ENCODE measurements at regions not wholly inside any gene's neighbourhood (a gene's known extent, or its start where the extent isn't known, plus 50 kb on each side); places are given as distances from the start of the nearest gene placed in this dataset.

DNA sequence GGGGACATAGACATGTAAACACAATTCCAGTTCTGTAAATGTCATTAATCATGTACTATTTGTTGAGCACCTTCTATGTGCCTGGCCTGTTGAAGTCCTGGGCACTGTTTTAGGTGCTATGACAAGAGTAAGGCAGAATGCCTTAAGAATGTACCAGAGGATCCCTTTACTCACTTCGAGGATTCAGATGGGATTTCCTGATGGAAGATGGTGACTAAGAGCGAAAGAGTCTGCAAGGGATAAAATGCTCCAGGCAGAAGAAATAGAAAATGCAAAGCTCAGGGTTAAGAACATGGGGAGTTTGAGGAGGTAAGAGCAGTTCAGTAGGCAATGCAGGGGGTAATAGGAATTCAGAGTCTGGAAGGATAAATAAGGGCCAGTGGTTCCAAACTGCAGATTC is 671.3 kb upstream of the TBX3 start:
- DNase-seq (ENCODE audit: low spot score), result no peak

DNA sequence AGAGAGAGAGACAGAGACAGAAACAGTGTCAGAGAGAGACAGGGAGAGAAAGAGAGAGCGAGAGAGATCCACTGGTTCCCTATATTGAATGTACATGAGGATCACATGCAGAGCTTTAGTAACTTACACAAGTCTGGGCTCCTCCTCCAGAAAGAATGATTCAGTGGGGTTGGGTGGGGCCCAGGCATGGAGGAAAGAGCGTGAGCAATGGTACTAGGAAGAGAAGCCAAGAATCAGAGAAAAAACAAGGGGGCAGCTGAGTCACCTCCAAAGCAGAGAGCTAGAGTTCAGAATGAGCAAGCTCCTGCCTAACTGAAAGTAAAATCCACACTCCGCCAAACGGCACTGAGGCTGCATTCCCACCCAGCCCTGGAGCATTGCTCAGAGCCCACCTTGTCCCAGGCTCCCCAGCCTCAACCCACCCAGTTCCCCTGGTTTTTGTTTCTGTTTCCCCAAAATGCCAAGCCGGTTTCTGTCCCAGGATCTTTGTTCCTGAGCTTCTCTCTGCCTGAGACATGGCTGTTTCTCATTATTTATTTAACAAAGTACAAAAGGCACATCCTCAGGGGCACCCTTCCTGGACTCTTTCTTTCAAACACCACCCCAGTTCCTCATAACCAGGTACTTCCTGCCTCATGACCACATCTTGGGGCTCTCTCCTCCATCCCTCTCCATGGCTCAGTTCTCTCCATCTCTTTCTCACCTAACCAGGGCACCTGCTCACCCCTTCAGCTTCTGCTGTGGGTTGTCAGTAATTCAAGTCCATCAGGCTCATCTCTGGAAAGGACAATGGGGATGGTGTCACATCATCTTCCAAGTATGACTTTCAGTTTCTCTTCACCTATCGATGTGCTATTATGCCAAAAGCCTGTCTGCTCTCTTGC is 670.3 kb upstream of the TBX3 start:
- DNase-seq (ENCODE audit: low spot score), result peak; percentile 64

GRCh38 chr12:115353467-115353866 is 669.5 kb upstream of the TBX3 start:
- no peak for DNase-seq (ENCODE audit: low spot score)

DNA sequence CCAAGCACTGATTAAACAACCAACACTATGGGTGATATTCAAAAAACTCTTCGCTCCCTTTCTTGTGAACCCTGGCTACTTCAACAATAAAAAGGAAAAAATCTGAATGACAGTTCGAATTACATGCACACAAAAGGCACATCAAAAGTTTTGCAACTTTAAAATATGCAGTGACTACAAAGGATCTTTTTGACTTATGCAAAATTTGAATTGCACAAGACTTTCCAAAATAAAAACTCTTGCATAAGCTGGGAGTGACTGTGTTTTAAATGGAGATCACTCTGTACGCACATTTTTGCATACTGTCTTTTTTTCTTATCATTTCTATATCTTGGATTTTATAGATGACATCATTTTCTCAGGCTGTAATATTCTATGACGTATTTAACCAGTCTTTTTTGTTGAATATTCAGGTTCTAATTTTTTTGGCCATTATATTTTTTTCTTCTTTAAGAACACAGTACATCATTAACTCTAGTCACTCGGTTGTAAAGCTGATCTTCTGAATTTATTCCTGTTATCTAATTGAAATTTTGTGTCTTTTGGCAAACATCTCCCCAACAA is 667.6 kb upstream of the TBX3 start:
- no peak for DNase-seq (ENCODE audit: low spot score)

GRCh38 chr12:115349711-115350110 is 665.7 kb upstream of the TBX3 start:
- DNase-seq (ENCODE audit: low spot score), result no peak

DNA sequence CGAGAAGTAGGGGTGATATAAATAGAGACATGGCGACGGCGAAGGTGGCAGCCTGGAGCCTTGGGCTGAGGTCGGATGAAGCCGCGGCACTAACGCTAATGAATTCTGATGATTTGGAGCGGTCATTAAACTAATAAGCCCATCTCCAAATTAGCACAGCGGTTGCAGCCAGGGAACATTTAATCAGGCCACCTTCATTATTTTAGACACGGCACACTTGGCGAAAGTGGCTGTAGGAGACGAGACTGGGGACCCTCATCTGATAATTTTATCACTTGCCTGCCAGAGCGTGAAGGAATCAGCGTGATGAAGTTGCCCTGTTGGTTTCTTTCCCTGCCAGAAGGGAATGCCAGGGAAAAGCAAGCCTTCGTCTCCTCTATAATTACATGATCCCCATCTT is 664.3 kb upstream of the TBX3 start:
- DNase-seq (ENCODE audit: low spot score), result no peak

DNA sequence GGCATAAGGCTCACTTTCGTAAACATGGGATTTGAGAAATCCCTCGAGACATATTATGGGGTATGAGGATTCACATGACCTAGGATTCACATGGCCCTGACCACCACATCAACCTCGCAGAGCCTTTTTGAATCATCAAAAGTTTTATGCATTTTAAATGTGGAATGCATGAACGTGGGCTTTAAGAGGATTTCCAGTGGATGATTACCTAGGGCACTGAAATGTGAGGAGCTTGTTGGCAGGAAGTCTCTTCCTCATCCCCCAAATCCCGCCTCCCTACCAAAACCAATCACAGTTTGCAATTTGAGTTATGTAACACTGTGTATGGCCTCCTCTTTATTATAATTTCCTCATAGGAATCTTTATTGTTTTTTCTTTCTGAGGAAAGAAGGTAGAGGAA is 659.6 kb upstream of the TBX3 start:
- no peak for DNase-seq (ENCODE audit: low spot score)

DNA sequence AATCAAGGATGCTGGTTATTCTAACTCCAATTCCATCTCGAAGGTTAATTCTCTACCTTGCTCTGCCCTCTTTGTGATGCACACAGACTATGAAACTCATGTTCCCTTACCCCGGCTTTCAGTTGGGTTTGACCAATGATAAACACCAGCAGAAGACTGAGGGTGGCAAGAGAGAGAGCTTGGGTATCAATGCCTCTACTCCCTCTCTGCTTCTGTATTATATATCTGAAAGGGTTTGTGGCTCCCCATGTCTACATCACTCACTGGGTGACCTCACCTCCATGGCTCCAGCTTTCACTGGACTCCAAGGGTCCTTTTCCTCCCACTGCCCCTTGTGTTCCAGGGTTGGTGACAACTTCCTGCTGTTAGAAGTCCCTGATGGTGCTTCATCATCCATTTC is 659.0 kb upstream of the TBX3 start:
- no peak for DNase-seq (ENCODE audit: low spot score)

- peak; percentile 58 for DNase-seq (ENCODE audit: low spot score)
These were observed 657.5 kb upstream of the TBX3 start for GRCh38 chr12:115341442-115341841.

- no peak for DNase-seq (ENCODE audit: low spot score)
These were observed 654.8 kb upstream of the TBX3 start for GRCh38 chr12:115338566-115339294.

GRCh38 chr12:115337693-115338543 is 653.9 kb upstream of the TBX3 start:
- peak; percentile 49 for DNase-seq (ENCODE audit: low spot score)

DNA sequence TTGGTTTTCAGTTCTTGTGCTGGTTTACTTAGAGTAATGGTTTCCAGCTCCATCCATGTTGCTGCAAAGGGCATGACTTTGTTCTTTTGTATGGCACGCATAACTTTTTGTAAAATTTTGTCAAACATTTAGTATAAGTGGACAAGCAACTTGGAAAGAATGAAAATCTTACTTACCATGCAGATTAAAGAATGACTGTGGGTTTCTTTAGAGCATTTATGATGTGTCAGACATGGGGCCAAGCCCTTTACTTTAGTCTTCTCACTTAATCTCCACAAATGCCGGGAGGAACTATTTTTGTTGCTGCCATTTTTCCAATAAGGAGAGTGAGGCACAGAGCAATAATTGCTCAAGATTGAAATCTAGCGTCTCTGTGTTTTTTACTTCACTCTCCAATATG is 652.5 kb upstream of the TBX3 start:
- DNase-seq (ENCODE audit: low spot score), result no peak

- DNase-seq (ENCODE audit: low spot score), result no peak
These were observed 651.6 kb upstream of the TBX3 start for GRCh38 chr12:115335594-115335993.

- no peak for DNase-seq (ENCODE audit: low spot score)
These were observed 651.1 kb upstream of the TBX3 start for GRCh38 chr12:115335048-115335447.

DNA sequence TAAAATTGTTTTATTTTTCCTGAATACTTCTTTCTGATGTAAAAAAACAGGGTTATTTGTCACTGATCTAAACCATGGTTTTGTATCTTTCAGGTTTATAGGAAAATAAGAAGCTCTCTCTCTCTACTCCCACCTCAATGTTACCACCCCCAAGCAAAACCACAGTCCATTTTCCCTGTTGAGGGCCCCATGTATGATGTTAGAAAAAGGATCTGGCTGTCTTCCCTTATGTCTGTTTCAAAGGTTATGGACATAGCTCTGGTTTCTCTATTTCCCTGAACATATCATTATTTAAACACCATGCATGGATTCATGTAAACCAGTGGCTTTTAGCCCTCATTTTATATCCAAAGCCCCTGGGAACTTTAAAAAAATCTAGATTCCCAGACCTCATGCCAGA is 649.0 kb upstream of the TBX3 start:
- no peak for DNase-seq (ENCODE audit: low spot score)

DNA sequence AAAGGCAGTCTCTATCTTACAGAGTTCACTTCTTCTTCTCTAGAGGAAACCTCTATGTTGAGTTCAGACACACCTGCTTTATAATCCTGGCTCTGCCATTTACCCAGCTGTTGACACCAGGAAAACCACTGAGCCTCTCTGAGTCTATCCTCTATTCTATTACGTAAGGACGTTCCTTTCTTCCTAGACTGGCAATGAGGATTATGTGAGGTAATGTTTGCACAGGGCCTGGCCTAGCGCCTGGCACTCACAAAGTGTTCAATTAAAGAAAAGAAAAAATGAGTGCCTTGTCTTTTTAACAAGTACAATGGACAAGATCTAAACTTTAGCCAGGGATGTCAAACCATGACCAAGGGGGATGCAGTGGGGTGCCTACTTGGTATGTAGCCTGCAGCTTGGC is 641.9 kb upstream of the TBX3 start:
- no peak for DNase-seq (ENCODE audit: low spot score)

DNA sequence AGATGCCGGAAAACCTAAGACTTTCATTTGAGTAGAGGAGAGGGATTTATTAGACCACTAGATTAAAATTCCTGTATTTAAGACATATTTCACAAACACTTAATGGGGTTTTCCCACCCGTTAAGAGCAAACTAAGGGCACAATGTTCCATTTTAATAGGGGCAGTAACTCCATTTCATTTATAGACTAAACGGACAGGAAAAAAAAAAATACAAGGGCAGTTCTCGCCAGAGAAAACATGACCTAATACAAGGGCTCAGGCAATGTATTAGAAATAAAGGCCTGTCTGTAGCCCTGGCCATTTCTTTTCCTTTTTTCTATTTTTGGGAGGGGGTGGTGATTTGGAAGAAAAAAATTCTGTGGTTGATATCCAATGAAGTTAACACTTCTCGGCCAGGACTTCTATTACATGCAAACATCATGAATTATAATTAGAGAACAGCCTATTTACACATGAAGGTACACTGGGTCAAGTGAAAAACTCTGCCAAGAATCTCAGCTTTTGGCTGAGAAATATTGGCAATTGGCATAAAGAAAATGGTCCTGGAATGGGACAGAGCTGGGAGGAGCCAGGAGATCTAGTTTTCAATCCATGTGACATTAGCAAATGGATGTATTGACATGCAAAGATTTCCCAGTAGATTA is 641.1 kb upstream of the TBX3 start:
- DNase-seq (ENCODE audit: low spot score), result no peak

DNA sequence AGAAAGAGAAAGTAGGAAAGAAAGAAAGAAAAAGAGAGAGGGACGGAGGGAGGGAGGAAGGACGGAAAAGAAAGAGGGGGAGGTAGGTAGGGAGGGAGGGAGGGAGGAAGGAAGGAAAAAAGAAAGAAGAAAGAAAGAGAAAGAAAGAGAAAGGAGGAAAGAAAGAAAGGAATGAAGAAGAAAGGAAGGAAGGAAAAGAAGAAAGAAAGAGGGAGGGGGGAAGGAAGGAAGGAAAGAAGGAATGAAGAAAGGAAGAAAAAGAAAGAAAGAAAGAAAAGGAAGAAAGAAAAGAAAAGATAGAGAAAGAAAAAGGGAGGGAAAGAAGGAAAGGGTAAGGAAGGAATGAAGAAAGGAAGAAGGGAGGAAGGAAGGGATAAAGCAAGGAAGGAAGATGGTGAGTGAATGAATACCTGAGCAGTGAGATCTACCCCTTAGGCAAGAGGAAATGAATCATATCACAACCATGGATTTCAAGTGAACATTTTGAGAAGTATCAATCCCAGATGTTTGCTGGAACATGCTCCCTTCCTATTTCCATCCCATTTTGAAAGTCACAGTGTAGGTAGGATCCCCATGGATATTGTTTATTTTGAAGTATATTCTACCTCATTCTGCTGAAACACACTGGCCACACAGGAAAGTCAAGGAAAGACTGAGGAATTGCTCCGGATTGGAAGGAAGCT is 639.4 kb upstream of the TBX3 start:
- DNase-seq (ENCODE audit: low spot score), result no peak

DNA sequence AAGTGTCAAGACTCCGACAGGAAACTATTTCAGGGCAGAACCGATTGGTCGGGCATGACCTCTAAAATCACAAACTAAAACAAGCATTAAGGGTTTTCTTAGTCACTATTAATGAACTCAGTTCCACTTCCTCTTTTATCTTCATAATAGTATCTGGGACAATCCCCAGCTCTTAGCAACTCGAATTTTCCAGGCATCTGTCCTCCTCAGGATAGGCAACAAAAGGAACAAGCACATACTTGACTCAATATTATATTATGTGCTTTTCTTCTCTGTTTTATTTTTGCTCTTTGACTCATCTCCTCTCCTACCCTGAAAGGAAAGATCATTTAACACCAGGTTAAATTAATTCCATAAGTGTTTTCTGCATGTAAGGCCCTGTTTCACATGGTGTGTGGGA is 638.3 kb upstream of the TBX3 start:
- no peak for DNase-seq (ENCODE audit: low spot score)

DNA sequence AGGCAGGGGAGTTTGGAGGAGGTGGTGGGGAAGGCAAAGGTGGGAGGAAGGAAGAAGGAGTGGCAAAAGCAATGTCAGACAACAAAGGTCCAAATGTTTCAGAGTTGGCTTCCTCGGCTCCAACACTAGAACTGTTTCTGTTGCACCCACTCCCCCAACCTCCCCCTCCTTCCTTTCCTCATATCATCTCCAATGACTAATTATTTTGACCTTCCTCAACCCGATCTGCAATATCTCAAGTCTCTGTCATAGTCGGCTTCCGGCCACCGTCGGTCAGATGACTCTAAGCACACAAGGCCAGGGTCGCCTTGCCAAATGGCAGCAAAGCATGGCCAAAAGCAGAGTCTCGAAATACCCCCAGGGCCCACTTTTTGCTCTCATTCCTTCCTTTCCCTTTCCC is 637.0 kb upstream of the TBX3 start:
- DNase-seq (ENCODE audit: low spot score), result no peak

GRCh38 chr12:115320451-115320850 is 636.5 kb upstream of the TBX3 start:
- DNase-seq (ENCODE audit: low spot score), result no peak
